HEK293 (cell line): ENCODE measurements at regions not wholly inside any gene's neighbourhood (a gene's known extent, or its start where the extent isn't known, plus 50 kb on each side); places are given as distances from the start of the nearest gene placed in this dataset.

ENCODE experiments used
- CTCF ChIA-PET: fragments of 350-600 bp; formaldehyde crosslinking; extraction: SDS; loops from one replicate; lab custom pipeline; 2021; ENCODE audit warnings: antibody characterized with exemption; lab: Yijun Ruan, JAX
- POLR2A ChIA-PET: fragments of 300-600 bp; formaldehyde crosslinking; extraction: SDS; loops from one replicate; lab custom pipeline; 2020; ENCODE audit warnings: antibody characterized with exemption, inconsistent platforms; lab: Yijun Ruan, JAX
- H3K27ac ChIP-seq: fragments of 200-500 bp; sonication (Bioruptor generic); 2 replicates; pipeline ENCODE4 v1.5.1; 2014; ENCODE audit warnings: low read depth, low read length, control low read depth, inconsistent platforms; ENCODE audit errors: extremely low read depth
- H3K36me3 ChIP-seq, 2 experiments: fragments of 200-500 bp in 1 of 2; sonication (Bioruptor generic) in 1 of 2; 1 replicate in 1 of 2; 2 replicates in 1 of 2; pipeline ENCODE4 v1.5.1; 2014 to 2017; ENCODE audit warnings: inconsistent platforms in 2 of 2, low read length in 2 of 2; ENCODE audit not compliant: control insufficient read depth in 2 of 2, insufficient read depth in 1 of 2
- H3K4me1 ChIP-seq: fragments of 200-500 bp; sonication (Bioruptor generic); 2 replicates; pipeline ENCODE4 v1.5.1; 2014; ENCODE audit warnings: mild to moderate bottlenecking, low read length, inconsistent platforms; ENCODE audit not compliant: control insufficient read depth, insufficient read depth
- H3K4me3 ChIP-seq: 2 replicates; pipeline ENCODE4 v1.5.1; 2011; ENCODE audit warnings: low read depth, mild to moderate bottlenecking, control low read depth, low read length, moderate library complexity
- H3K9me3 ChIP-seq: fragments of 200-500 bp; sonication (Bioruptor generic); 2 replicates; pipeline ENCODE4 v1.5.1; 2014; ENCODE audit warnings: low read depth, low read length, inconsistent platforms; ENCODE audit not compliant: control insufficient read depth, insufficient read depth
- BCL11B ChIP-seq: fragments of 450-650 bp; formaldehyde crosslinking; IDR thresholded peaks from 2 replicates; pipeline ENCODE4 v1.5.1; 2016; ENCODE audit warnings: low read depth, missing biosample characterization, missing genetic modification characterization
- SETDB1 ChIP-seq: IDR thresholded peaks from one replicate; pipeline ENCODE4 v1.6.1; 2017; ENCODE audit warnings: mild to moderate bottlenecking, low read length, moderate library complexity, mixed read lengths; ENCODE audit not compliant: insufficient read length
- ZNF16 ChIP-seq: fragments of 450-650 bp; formaldehyde crosslinking; IDR thresholded peaks from 2 replicates; pipeline ENCODE4 v1.5.1; 2016; ENCODE audit warnings: low read depth, missing biosample characterization, missing genetic modification characterization
- ZNF248 ChIP-seq: fragments of 450-650 bp; formaldehyde crosslinking; IDR thresholded peaks from 2 replicates; pipeline ENCODE4 v1.5.1; 2017; ENCODE audit warnings: missing biosample characterization, missing genetic modification characterization
- ZNF37A ChIP-seq: fragments of 450-650 bp; IDR thresholded peaks from 2 replicates; pipeline ENCODE4 v1.5.1; 2018; ENCODE audit warnings: missing biosample characterization, missing genetic modification characterization
- ZNF521 ChIP-seq: fragments of 450-650 bp; formaldehyde crosslinking; IDR thresholded peaks from 2 replicates; pipeline ENCODE4 v1.5.1; 2017; ENCODE audit warnings: missing biosample characterization, mild to moderate bottlenecking, missing genetic modification characterization
- ZNF626 ChIP-seq: fragments of 450-650 bp; sonication (Bioruptor Pico); formaldehyde crosslinking; IDR thresholded peaks from 2 replicates; pipeline ENCODE4 v1.5.1; 2018; ENCODE audit warnings: missing biosample characterization, missing genetic modification characterization, inconsistent platforms
- ZNF701 ChIP-seq: fragments of 450-650 bp; formaldehyde crosslinking; IDR thresholded peaks from 2 replicates; pipeline ENCODE4 v1.5.1; 2016; ENCODE audit warnings: missing biosample characterization, missing genetic modification characterization
- ZSCAN30 ChIP-seq: fragments of 450-650 bp; IDR thresholded peaks from 2 replicates; pipeline ENCODE4 v1.5.1; 2018; ENCODE audit warnings: missing biosample characterization, mild to moderate bottlenecking, missing genetic modification characterization, moderate library complexity
- TF ChIP-seq, protein P1 (sequence below): fragments of 450-650 bp; formaldehyde crosslinking; IDR thresholded peaks from 2 replicates; pipeline ENCODE4 v1.5.1; 2017; ENCODE audit warnings: missing biosample characterization, missing genetic modification characterization
- TF ChIP-seq, protein P2 (sequence below): fragments of 450-650 bp; formaldehyde crosslinking; IDR thresholded peaks from 2 replicates; pipeline ENCODE4 v1.5.1; 2016; ENCODE audit warnings: missing biosample characterization, missing genetic modification characterization
- TF ChIP-seq, protein P3 (sequence below): fragments of 450-650 bp; formaldehyde crosslinking; IDR thresholded peaks from 2 replicates; pipeline ENCODE4 v1.5.1; 2016; ENCODE audit warnings: missing biosample characterization, missing genetic modification characterization, borderline replicate concordance
- TF ChIP-seq, protein P4 (sequence below): fragments of 450-650 bp; formaldehyde crosslinking; IDR thresholded peaks from 2 replicates; pipeline ENCODE4 v1.5.1; 2017; ENCODE audit warnings: missing biosample characterization, missing genetic modification characterization

DNA sequence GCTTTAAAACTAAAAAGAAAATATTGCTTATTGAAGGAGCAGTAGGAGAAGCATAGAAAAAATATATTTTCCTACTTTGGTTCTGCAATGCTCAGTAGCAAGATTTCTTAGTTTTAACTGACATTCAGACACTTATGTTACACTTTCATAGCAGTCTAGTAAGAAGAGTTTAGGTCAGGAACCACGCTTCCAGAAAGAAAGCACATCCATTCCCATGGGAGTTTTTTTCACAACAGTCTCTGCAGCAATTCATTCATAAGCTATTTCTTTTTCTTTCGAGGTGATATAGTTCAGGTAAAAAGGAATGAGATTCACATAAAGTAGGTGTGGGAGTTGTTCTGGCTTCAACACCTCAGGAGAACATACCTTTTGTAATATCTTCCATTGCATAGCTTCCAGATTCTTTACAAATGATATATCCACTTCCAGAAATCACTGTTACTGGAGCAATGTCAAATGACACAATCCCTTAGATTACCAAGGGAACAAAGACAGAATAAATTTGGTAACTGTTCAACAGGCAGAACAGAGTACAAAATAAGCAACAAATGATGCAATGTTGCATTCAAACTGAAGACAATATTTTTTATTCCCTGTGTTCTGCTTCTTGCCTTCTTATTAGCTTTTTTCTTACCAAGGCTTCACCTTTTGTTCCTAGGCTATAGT, 95.2 kb upstream of the GULP1 start:
- POLR2A ChIA-PET = no interaction called here
- CTCF ChIA-PET = no interaction called here
- TF ChIP-seq ZNF701 (tag by site-specific recombination) (no peak), ZNF521 (tag by site-specific recombination) (no peak)
- TF ChIP-seq, all 188 proteins: peak for 0
- no peaks in the 10 kb centered on the region for H3K9me3 ChIP-seq
- no peak overlapping the region for H3K27ac ChIP-seq
- no peaks in the 10 kb centered on the region for H3K4me1 ChIP-seq
- H3K4me3 ChIP-seq = no peak overlapping the region
- H3K36me3 ChIP-seq = no peaks in the 10 kb centered on the region

DNA sequence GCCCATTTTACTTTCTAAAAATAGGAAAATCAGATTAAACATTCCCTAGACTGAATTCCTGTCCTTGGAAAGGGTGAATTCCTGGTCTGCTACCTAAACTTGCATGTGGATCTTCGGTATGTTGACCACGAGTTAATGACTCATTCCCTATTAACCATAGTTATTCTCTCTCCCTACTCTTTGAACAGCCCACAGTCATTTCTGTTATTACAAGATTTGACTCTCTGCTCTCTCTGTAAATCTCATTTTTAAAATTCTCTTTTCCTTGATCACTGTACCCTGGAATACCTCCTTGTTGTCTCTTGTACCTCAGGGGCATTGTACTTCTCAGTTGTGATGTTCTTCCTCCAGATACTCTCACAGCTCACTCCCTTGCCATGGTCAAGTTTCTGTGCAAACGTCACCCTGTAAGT, 92.0 kb upstream of the GULP1 start:
- no peak overlapping the region for H3K27ac ChIP-seq
- POLR2A ChIA-PET = no interaction called here
- TF ChIP-seq BCL11B (tag by site-specific recombination) = no peak
- no peak for TF ChIP-seq ZSCAN30 (tag by site-specific recombination)
- TF ChIP-seq, protein P1, sequence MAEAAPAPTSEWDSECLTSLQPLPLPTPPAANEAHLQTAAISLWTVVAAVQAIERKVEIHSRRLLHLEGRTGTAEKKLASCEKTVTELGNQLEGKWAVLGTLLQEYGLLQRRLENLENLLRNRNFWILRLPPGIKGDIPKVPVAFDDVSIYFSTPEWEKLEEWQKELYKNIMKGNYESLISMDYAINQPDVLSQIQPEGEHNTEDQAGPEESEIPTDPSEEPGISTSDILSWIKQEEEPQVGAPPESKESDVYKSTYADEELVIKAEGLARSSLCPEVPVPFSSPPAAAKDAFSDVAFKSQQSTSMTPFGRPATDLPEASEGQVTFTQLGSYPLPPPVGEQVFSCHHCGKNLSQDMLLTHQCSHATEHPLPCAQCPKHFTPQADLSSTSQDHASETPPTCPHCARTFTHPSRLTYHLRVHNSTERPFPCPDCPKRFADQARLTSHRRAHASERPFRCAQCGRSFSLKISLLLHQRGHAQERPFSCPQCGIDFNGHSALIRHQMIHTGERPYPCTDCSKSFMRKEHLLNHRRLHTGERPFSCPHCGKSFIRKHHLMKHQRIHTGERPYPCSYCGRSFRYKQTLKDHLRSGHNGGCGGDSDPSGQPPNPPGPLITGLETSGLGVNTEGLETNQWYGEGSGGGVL (tag by site-specific recombination) = no peak
- TF ChIP-seq, protein P2, sequence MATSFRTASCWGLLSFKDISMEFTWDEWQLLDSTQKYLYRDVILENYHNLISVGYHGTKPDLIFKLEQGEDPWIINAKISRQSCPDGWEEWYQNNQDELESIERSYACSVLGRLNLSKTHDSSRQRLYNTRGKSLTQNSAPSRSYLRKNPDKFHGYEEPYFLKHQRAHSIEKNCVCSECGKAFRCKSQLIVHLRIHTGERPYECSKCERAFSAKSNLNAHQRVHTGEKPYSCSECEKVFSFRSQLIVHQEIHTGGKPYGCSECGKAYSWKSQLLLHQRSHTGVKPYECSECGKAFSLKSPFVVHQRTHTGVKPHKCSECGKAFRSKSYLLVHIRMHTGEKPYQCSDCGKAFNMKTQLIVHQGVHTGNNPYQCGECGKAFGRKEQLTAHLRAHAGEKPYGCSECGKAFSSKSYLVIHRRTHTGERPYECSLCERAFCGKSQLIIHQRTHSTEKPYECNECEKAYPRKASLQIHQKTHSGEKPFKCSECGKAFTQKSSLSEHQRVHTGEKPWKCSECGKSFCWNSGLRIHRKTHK (tag by site-specific recombination) = no peak
- TF ChIP-seq, protein P3, sequence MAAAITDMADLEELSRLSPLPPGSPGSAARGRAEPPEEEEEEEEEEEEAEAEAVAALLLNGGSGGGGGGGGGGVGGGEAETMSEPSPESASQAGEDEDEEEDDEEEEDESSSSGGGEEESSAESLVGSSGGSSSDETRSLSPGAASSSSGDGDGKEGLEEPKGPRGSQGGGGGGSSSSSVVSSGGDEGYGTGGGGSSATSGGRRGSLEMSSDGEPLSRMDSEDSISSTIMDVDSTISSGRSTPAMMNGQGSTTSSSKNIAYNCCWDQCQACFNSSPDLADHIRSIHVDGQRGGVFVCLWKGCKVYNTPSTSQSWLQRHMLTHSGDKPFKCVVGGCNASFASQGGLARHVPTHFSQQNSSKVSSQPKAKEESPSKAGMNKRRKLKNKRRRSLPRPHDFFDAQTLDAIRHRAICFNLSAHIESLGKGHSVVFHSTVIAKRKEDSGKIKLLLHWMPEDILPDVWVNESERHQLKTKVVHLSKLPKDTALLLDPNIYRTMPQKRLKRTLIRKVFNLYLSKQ = no peak
- TF ChIP-seq, all 188 proteins: peak for 0
- H3K4me1 ChIP-seq = no peaks in the 10 kb centered on the region
- CTCF ChIA-PET = no interaction called here
- H3K9me3 ChIP-seq = no peaks in the 10 kb centered on the region
- H3K4me3 ChIP-seq = no peak overlapping the region
- H3K36me3 ChIP-seq = no peaks in the 10 kb centered on the region

DNA sequence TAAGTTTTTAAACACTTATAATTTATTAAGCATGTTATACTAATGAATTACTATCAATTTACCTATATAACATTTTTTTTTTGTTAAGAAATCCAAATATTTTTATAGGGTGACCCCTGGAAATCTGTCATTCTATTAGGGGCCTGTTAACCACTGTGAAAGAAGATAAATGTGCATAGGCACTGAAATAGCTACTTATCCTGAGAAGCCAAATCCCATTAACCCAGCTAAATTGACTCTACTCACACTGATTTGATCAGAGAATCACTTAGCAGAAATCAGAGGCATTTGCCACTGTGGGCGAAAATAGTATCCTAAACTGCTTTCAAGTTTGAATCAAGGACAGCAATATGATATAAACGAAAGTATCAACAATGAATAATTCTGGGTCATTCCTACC, 90.0 kb upstream of the GULP1 start:
- TF ChIP-seq ZNF37A (tag by site-specific recombination) = no peak
- TF ChIP-seq ZNF16 (tag by site-specific recombination) = no peak
- no peak for TF ChIP-seq ZNF248 (tag by site-specific recombination)
- TF ChIP-seq SETDB1 = no peak
- TF ChIP-seq, all 188 proteins: peak for 0

DNA sequence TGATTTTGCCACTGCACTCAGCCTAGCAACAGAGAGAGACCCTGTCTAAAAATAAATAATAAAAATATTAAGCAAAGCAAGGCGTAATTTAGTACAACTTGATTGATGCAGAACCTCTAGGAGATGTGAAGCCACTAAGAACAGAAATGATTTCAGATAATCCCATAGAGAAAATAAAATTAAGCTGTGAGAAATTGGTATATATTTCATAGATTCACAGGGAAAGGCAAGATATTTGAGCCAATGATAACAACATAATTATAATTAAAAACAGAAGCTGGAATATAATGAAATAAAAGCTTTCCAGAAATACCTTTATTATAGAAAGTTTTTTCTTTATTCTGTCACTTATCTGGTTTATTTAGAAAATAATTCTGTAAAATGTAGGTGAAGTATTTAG, 88.9 kb upstream of the GULP1 start:
- TF ChIP-seq ZNF626 (tag by site-specific recombination) = no peak
- TF ChIP-seq, protein P4, sequence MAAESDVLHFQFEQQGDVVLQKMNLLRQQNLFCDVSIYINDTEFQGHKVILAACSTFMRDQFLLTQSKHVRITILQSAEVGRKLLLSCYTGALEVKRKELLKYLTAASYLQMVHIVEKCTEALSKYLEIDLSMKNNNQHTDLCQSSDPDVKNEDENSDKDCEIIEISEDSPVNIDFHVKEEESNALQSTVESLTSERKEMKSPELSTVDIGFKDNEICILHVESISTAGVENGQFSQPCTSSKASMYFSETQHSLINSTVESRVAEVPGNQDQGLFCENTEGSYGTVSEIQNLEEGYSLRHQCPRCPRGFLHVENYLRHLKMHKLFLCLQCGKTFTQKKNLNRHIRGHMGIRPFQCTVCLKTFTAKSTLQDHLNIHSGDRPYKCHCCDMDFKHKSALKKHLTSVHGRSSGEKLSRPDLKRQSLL (tag by site-specific recombination) = no peak
- Histone ChIP-seq H3K9me3 (no peaks in the 10 kb centered on the region), H3K36me3 (no peaks in the 10 kb centered on the region), H3K27ac (no peak overlapping the region), H3K4me1 (no peaks in the 10 kb centered on the region), H3K4me3 (no peak overlapping the region)
- POLR2A ChIA-PET = no interaction called here
- CTCF ChIA-PET = no interaction called here

More for the DNA sequence above, 90.0 kb upstream of the GULP1 start:
- H3K9me3 ChIP-seq = no peaks in the 10 kb centered on the region
- no peaks in the 10 kb centered on the region for H3K36me3 ChIP-seq
- CTCF ChIA-PET = no interaction called here
- H3K4me3 ChIP-seq = no peak overlapping the region
- POLR2A ChIA-PET = no interaction called here
- no peaks in the 10 kb centered on the region for H3K4me1 ChIP-seq
- no peak overlapping the region for H3K27ac ChIP-seq
